Body of pancreas (tissue), 4 donors: ENCODE measurements at regions not wholly inside any gene's neighbourhood (a gene's known extent, or its start where the extent isn't known, plus 50 kb on each side); places are given as distances from the start of the nearest gene placed in this dataset.
A peak's percentile ranks its signal among the peaks of the same experiment; 100 is the strongest.

Source experiments
- ATAC-seq: fragments of 150-250 bp; one replicate; pipeline ENCODE4 v1.9.1; 2016
- DNase-seq, 4 donors: peaks; one replicate each; pipeline ENCODE4 v3.0.0-alpha.2; 2019
- H3K27ac ChIP-seq, 4 donors: fragments of 200-600 bp; sonication (generic); 1 replicate in 3 of 4; 2 replicates in 1 of 4; pipeline versions ENCODE4 v1.5.1 to v1.6.1; 2016 to 2019; ENCODE audit warnings: mild to moderate bottlenecking in 1 of 4, mixed read lengths in 1 of 4, moderate library complexity in 1 of 4
- H3K27me3 ChIP-seq, 2 donors: fragments of 200-600 bp; sonication (generic); one replicate each; pipeline ENCODE4 v1.6.0; 2016; ENCODE audit warnings: mild to moderate bottlenecking in 1 of 2
- H3K36me3 ChIP-seq, 2 donors: fragments of 200-600 bp; sonication (generic); replicated peaks in 1 of 2; 2 replicates each; pipeline ENCODE4 v1.5.1; 2016; ENCODE audit warnings: low read depth in 2 of 2; ENCODE audit not compliant: insufficient read depth in 1 of 2
- H3K4me1 ChIP-seq: fragments of 200-600 bp; sonication (generic); one replicate; pipeline ENCODE4 v1.6.0; 2016
- H3K4me3 ChIP-seq, 2 donors: fragments of 200-600 bp; sonication (generic); 1 replicate in 1 of 2; 2 replicates in 1 of 2; pipeline ENCODE4 v1.5.1; 2016 to 2019
- H3K9me3 ChIP-seq, 3 donors: fragments of 200-600 bp; sonication (generic); 1 replicate in 2 of 3; 2 replicates in 1 of 3; pipeline ENCODE4 v1.5.1; 2016
- POLR2A ChIP-seq, 3 donors: fragments of 450-650 bp; IDR thresholded peaks; one replicate each; pipeline ENCODE4 v1.6.1; 2016; ENCODE audit warnings: antibody characterized with exemption in 3 of 3, mild to moderate bottlenecking in 2 of 3
- WGBS, 2 donors: methylation state at CpG; one replicate each; pipeline ENCODE4 v1.1.5; 2017; 5-methylcytosine and 5-hydroxymethylcytosine counted together
- intact Hi-C: fragments of 100-400 bp; cut with DNase I; formaldehyde crosslinking; loops from one replicate; pipeline ENCODE4 v1.15.1; 2023
- TF ChIP-seq, protein P1 (sequence below), 7 experiments: fragments of 450-650 bp in 4 of 7; fragments of 200-600 bp in 3 of 7; sonication (generic) in 3 of 7; IDR thresholded peaks; one replicate each; pipeline ENCODE4 v1.5.1; 2016 to 2019; ENCODE audit warnings: antibody characterized with exemption in 7 of 7

DNA sequence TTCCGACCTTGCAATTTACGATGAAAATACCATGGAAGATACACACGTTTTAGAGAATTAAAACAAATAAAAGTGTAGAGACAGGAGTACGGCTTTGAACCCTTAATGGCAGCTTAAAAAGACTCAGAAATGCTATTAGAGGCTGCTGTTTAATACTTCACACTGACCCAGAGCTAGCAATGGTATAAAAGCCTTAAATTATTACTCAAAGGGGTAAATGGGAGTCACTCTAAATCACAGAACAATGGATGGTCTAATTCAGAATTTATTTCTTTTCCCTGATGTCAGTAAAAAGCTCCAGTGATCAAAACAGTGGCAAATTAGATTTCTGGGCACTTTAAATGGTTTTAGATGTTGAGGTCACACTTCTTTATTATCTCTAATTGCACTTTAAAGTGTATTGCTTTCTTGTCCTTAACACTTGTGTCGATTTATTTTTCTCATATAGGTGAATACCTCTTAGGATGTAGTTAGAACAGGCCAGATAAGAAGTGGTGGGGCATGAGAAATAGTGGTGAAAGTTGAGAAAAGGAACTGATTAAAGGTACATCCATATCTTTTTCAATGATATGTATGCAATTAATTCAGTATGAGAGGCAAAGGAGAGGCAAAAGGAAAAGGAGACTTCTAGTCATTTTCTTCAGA lies 252.4 kb upstream of the ANKRD50 start:
- intact Hi-C loops: no loop called here
- WGBS, 2 donors: 72 to 84% methylated on average over 5 of the region's 5 CpGs
- peaks cover 0 to 10% (median 0%) of the 10 kb centered on the region in 3 donors for H3K9me3 ChIP-seq
- ATAC-seq (no peak), DNase-seq (no peak)
- TF ChIP-seq, protein P1, sequence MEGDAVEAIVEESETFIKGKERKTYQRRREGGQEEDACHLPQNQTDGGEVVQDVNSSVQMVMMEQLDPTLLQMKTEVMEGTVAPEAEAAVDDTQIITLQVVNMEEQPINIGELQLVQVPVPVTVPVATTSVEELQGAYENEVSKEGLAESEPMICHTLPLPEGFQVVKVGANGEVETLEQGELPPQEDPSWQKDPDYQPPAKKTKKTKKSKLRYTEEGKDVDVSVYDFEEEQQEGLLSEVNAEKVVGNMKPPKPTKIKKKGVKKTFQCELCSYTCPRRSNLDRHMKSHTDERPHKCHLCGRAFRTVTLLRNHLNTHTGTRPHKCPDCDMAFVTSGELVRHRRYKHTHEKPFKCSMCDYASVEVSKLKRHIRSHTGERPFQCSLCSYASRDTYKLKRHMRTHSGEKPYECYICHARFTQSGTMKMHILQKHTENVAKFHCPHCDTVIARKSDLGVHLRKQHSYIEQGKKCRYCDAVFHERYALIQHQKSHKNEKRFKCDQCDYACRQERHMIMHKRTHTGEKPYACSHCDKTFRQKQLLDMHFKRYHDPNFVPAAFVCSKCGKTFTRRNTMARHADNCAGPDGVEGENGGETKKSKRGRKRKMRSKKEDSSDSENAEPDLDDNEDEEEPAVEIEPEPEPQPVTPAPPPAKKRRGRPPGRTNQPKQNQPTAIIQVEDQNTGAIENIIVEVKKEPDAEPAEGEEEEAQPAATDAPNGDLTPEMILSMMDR (IDR thresholded peaks at IDR 0.05): no peak
- no peak for TF ChIP-seq POLR2A (IDR thresholded peaks at IDR 0.05)
- no peaks in the 10 kb centered on the region for H3K36me3 ChIP-seq
- no peak overlapping the region for H3K27ac ChIP-seq
- no peaks in the 10 kb centered on the region for H3K27me3 ChIP-seq
- H3K4me1 ChIP-seq: no peaks in the 10 kb centered on the region
- no peak overlapping the region for H3K4me3 ChIP-seq

DNA sequence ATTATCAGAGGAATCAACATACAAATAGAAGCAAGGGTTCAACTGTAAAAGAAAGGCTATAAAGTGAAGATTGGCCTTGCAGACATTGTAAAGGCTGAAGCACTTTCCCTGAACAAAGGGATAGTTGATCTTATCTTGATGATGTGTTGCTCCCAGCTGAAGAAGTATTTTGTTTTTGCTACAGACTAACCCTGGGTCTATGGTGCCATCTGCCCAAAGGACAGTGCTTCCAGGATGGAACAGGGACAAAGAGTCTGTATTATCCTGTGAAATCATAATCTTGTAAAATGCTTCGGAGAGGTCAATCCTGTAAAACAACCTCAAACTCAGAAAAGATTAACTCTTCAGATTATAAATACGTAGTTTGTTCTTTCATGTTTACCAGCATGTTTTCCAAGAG lies 251.7 kb upstream of the ANKRD50 start:
- TF ChIP-seq POLR2A (IDR thresholded peaks at IDR 0.05): no peak
- TF ChIP-seq, protein P1 (IDR thresholded peaks at IDR 0.05): no peak
- ATAC-seq (no peak), DNase-seq (no peak)
- Histone ChIP-seq H3K4me3 (no peak overlapping the region), H3K4me1 (no peaks in the 10 kb centered on the region), H3K9me3 (peaks cover 0 to 10% (median 0%) of the 10 kb centered on the region in 3 donors), H3K27ac (no peak overlapping the region), H3K27me3 (no peaks in the 10 kb centered on the region), H3K36me3 (no peaks in the 10 kb centered on the region)
- 80 to 87% methylated on average over 2 of the region's 2 CpGs for WGBS, 2 donors
- intact Hi-C loops: no loop called here

DNA sequence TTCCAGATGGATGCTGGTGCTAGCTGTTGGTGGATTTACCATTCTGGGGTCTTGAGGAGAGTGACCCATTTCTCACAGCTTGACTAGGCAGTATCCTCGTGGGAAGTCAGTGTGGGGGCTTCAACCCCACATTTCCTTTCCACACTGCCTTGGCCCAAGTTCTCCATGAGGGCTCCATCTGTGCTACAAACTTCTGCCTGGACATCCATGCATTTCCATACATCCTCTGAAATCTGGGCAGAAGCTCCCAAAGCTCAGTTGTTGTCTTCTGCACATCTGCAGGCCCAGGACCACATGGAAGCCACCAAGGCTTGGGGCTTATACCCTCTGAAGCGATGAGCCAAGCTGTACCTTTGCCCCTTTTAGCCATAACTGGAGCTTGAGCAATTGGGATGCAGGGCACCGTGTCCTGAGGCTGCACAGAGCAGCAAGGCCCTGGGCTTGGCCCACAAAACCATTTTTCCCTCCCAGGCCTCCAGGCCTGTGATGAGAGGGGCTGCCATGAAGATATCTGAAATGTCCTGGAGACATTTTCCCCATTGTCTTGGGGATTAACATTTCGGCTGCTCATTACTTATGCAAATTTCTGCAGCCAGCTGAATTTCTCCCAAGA lies 248.7 kb upstream of the ANKRD50 start:
- H3K27me3 ChIP-seq: no peaks in the 10 kb centered on the region
- ATAC-seq (no peak), DNase-seq (no peak)
- no peaks in the 10 kb centered on the region for H3K36me3 ChIP-seq
- no peak overlapping the region for H3K27ac ChIP-seq
- TF ChIP-seq, protein P1 (IDR thresholded peaks at IDR 0.05): no peak
- TF ChIP-seq POLR2A (IDR thresholded peaks at IDR 0.05): no peak
- H3K4me1 ChIP-seq: no peaks in the 10 kb centered on the region
- peaks cover 0 to 10% (median 0%) of the 10 kb centered on the region in 3 donors for H3K9me3 ChIP-seq
- intact Hi-C loops: no loop called here
- 79 to 82% methylated on average over 4 of the region's 4 CpGs for WGBS, 2 donors
- H3K4me3 ChIP-seq: no peak overlapping the region

DNA sequence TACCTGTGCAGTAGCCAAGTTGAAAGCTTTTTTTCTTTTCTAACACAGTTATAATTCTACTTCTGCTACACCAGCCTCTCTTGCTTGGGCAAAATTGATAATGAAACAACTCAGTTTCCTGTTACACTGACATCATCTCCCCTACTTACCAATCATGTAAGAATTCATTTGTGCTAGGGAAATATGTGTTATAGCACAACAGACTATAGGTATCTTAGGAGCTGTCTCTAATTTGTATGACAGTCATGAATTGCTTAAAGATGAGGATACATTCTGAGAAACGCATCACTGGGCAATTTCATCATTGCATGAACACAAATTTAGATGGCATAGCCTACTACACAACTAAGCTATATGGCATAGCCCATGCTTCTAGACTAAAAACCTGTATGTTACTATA lies 246.3 kb upstream of the ANKRD50 start:
- WGBS, 2 donors: 89 to 100% methylated on average over 1 of the region's 1 CpG
- Histone ChIP-seq H3K27ac (no peak overlapping the region), H3K9me3 (peaks cover 0 to 10% (median 0%) of the 10 kb centered on the region in 3 donors), H3K27me3 (no peaks in the 10 kb centered on the region), H3K4me3 (no peak overlapping the region), H3K4me1 (peaks cover 5% of the 10 kb centered on the region), H3K36me3 (no peaks in the 10 kb centered on the region)
- intact Hi-C loops: no loop called here
- TF ChIP-seq, protein P1 (IDR thresholded peaks at IDR 0.05): no peak
- no peak for TF ChIP-seq POLR2A (IDR thresholded peaks at IDR 0.05)
- no peak for DNase-seq
- ATAC-seq: no peak

DNA sequence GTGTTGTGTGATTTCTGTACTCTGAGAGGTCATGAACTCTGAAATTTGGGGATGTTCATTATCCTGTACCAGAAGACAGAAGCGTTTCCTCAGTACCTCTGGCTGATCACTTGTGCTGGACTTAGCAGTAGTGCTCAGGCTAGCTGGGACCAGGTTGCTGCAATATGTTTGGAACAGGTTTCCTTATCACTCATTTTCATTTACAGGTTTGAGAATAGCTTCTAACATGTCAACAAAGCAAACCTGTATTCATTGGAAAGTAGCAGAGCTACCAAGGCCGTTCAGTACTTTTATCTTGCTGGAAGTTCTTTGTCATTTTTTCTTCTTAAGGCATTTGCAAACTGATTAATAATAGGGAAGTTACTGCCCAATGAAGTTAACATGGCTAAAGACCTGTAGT lies 242.9 kb upstream of the ANKRD50 start:
- H3K4me1 ChIP-seq: peaks cover 5% of the 10 kb centered on the region
- intact Hi-C loops: no loop called here
- DNase-seq: peak in 3 of 4 donors; percentile 14 to 35 (median 30)
- ATAC-seq: peak; percentile 81
- no peaks in the 10 kb centered on the region for H3K27me3 ChIP-seq
- H3K27ac ChIP-seq: peak overlapping the region in 1 of 4 donors; percentile 41
- no peak for TF ChIP-seq POLR2A (IDR thresholded peaks at IDR 0.05)
- TF ChIP-seq, protein P1 (IDR thresholded peaks at IDR 0.05): no peak
- no peaks in the 10 kb centered on the region for H3K36me3 ChIP-seq
- no peaks in the 10 kb centered on the region for H3K9me3 ChIP-seq
- WGBS, 2 donors: 19 to 24% methylated on average over 2 of the region's 2 CpGs
- H3K4me3 ChIP-seq: no peak overlapping the region
